ENCODE measurements at regions not wholly inside any gene's neighbourhood (a gene's known extent, or its start where the extent isn't known, plus 50 kb on each side); places are given as distances from the start of the nearest gene placed in this dataset.

DNA sequence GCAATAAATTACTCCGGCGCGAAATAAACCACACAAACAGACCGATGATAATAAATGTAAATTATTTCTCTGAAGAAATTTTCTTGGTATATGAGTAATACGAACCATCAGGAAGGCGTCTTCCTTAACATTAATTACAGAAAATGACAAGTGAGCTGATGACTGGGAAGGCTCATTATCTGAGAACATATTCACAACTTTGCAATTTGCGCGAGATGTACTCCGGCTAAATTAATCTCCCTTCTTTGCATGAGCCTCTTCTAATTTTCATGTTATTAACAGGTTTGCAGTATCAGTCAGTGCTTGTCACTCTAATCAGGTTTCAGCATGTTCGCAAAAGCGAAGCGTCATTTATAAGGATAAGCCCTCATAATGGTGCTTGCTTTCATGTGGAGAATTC is 218.9 kb upstream of the MVB12B start (continued):
- TF ChIP-seq, protein P1, sequence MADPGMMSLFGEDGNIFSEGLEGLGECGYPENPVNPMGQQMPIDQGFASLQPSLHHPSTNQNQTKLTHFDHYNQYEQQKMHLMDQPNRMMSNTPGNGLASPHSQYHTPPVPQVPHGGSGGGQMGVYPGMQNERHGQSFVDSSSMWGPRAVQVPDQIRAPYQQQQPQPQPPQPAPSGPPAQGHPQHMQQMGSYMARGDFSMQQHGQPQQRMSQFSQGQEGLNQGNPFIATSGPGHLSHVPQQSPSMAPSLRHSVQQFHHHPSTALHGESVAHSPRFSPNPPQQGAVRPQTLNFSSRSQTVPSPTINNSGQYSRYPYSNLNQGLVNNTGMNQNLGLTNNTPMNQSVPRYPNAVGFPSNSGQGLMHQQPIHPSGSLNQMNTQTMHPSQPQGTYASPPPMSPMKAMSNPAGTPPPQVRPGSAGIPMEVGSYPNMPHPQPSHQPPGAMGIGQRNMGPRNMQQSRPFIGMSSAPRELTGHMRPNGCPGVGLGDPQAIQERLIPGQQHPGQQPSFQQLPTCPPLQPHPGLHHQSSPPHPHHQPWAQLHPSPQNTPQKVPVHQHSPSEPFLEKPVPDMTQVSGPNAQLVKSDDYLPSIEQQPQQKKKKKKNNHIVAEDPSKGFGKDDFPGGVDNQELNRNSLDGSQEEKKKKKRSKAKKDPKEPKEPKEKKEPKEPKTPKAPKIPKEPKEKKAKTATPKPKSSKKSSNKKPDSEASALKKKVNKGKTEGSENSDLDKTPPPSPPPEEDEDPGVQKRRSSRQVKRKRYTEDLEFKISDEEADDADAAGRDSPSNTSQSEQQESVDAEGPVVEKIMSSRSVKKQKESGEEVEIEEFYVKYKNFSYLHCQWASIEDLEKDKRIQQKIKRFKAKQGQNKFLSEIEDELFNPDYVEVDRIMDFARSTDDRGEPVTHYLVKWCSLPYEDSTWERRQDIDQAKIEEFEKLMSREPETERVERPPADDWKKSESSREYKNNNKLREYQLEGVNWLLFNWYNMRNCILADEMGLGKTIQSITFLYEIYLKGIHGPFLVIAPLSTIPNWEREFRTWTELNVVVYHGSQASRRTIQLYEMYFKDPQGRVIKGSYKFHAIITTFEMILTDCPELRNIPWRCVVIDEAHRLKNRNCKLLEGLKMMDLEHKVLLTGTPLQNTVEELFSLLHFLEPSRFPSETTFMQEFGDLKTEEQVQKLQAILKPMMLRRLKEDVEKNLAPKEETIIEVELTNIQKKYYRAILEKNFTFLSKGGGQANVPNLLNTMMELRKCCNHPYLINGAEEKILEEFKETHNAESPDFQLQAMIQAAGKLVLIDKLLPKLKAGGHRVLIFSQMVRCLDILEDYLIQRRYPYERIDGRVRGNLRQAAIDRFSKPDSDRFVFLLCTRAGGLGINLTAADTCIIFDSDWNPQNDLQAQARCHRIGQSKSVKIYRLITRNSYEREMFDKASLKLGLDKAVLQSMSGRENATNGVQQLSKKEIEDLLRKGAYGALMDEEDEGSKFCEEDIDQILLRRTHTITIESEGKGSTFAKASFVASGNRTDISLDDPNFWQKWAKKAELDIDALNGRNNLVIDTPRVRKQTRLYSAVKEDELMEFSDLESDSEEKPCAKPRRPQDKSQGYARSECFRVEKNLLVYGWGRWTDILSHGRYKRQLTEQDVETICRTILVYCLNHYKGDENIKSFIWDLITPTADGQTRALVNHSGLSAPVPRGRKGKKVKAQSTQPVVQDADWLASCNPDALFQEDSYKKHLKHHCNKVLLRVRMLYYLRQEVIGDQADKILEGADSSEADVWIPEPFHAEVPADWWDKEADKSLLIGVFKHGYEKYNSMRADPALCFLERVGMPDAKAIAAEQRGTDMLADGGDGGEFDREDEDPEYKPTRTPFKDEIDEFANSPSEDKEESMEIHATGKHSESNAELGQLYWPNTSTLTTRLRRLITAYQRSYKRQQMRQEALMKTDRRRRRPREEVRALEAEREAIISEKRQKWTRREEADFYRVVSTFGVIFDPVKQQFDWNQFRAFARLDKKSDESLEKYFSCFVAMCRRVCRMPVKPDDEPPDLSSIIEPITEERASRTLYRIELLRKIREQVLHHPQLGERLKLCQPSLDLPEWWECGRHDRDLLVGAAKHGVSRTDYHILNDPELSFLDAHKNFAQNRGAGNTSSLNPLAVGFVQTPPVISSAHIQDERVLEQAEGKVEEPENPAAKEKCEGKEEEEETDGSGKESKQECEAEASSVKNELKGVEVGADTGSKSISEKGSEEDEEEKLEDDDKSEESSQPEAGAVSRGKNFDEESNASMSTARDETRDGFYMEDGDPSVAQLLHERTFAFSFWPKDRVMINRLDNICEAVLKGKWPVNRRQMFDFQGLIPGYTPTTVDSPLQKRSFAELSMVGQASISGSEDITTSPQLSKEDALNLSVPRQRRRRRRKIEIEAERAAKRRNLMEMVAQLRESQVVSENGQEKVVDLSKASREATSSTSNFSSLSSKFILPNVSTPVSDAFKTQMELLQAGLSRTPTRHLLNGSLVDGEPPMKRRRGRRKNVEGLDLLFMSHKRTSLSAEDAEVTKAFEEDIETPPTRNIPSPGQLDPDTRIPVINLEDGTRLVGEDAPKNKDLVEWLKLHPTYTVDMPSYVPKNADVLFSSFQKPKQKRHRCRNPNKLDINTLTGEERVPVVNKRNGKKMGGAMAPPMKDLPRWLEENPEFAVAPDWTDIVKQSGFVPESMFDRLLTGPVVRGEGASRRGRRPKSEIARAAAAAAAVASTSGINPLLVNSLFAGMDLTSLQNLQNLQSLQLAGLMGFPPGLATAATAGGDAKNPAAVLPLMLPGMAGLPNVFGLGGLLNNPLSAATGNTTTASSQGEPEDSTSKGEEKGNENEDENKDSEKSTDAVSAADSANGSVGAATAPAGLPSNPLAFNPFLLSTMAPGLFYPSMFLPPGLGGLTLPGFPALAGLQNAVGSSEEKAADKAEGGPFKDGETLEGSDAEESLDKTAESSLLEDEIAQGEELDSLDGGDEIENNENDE (IDR thresholded peaks at IDR 0.05; ENCODE audit: insufficient replicate concordance, low read length) = no peak
- TF ChIP-seq, protein P2, sequence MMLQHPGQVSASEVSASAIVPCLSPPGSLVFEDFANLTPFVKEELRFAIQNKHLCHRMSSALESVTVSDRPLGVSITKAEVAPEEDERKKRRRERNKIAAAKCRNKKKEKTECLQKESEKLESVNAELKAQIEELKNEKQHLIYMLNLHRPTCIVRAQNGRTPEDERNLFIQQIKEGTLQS (IDR thresholded peaks at IDR 0.05; ENCODE audit: insufficient read depth, low read depth, low read length) = no peak
- TF ChIP-seq BRCA1 (IDR thresholded peaks at IDR 0.05; ENCODE audit: low read depth, low read length) (no peak), NANOG (IDR thresholded peaks at IDR 0.05; ENCODE audit: insufficient read depth, low read depth, low read length, poor library complexity, severe bottlenecking) (no peak), USF2 (IDR thresholded peaks at IDR 0.05; ENCODE audit: low read length) (no peak), FOSL1 (IDR thresholded peaks at IDR 0.05; ENCODE audit: insufficient read depth, low read depth, low read length) (no peak), SUZ12 (IDR thresholded peaks at IDR 0.05; ENCODE audit: low read length) (no peak), SIN3A (conservative IDR thresholded peaks at IDR 0.05 in 1 of 2, IDR thresholded peaks at IDR 0.05 in 1 of 2; ENCODE audit: low read depth in 1 of 2, low read length in 2 of 2) (no peak), EZH2 (IDR thresholded peaks at IDR 0.05; ENCODE audit: low read depth, low read length, severe bottlenecking) (no peak), CBX8 (IDR thresholded peaks at IDR 0.05; ENCODE audit: borderline replicate concordance, low read depth, low read length) (no peak)
